Bronchial epithelial cell (primary cell): ENCODE measurements at regions not wholly inside any gene's neighbourhood (a gene's known extent, or its start where the extent isn't known, plus 50 kb on each side); places are given as distances from the start of the nearest gene placed in this dataset.

Experiments
- DNase-seq: peaks from one replicate; pipeline ENCODE4 v3.0.0-alpha.2; 2010; ENCODE audit warnings: low read depth
- FAIRE-seq: peaks from 2 replicates; lab custom pipeline; 2011; peaks lifted over from hg19 to GRCh38; lab: Jason Lieb, UNC
- H3K27me3 ChIP-seq: 2 replicates; pipeline ENCODE4 v1.5.1; 2011; ENCODE audit warnings: low read length; ENCODE audit not compliant: control insufficient read depth, insufficient read depth
- H3K36me3 ChIP-seq: 2 replicates; pipeline ENCODE4 v1.5.1; 2011; ENCODE audit warnings: low read length; ENCODE audit not compliant: control insufficient read depth, insufficient read depth
- H3K4me3 ChIP-seq: 2 replicates; pipeline ENCODE4 v1.5.1; 2011; ENCODE audit warnings: mild to moderate bottlenecking, low read depth, low read length, control low read depth
- TF ChIP-seq, protein P1 (sequence below): IDR thresholded peaks from 2 replicates; pipeline ENCODE4 v1.5.1; 2011; ENCODE audit warnings: mild to moderate bottlenecking, moderate library complexity, low read length, control low read depth, inconsistent platforms; ENCODE audit not compliant: insufficient read depth, severe bottlenecking

DNA sequence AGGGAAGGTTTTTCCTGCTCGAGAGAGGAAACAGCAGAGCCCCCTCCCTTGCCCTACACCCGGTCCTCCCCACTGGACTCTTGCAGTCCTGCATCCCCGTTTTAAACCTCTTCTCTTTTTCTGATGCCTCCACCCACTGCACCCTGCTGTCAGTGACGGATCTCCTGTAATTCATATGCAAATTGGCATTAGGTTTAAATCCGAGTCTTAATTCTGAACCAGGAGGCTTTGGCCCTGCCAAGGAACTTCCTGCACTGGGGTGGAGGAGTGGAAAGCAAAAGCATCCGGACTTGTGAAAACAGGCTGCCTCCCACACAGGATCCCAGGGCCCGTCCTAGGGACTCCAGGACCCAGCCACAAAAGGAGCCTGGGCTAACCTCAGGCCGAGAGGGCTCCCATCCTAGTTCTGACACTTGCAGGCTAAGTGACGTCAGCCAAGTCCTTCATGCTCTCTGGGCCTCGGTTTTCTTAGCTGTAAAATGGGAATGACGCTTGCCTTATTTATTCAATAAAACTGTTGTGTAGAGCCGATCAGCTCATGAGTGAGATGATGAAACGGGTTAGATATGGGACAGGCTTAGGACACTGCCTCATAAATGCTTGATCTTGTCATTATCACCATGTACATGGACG is 613.3 kb downstream of the AJAP1 start:
- Histone ChIP-seq H3K36me3 (no peaks in the 10 kb centered on the region), H3K27me3 (no peaks in the 10 kb centered on the region), H3K4me3 (no peak overlapping the region)
- FAIRE-seq (no peak), DNase-seq (no peak)
- TF ChIP-seq, protein P1, sequence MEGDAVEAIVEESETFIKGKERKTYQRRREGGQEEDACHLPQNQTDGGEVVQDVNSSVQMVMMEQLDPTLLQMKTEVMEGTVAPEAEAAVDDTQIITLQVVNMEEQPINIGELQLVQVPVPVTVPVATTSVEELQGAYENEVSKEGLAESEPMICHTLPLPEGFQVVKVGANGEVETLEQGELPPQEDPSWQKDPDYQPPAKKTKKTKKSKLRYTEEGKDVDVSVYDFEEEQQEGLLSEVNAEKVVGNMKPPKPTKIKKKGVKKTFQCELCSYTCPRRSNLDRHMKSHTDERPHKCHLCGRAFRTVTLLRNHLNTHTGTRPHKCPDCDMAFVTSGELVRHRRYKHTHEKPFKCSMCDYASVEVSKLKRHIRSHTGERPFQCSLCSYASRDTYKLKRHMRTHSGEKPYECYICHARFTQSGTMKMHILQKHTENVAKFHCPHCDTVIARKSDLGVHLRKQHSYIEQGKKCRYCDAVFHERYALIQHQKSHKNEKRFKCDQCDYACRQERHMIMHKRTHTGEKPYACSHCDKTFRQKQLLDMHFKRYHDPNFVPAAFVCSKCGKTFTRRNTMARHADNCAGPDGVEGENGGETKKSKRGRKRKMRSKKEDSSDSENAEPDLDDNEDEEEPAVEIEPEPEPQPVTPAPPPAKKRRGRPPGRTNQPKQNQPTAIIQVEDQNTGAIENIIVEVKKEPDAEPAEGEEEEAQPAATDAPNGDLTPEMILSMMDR: no peak

DNA sequence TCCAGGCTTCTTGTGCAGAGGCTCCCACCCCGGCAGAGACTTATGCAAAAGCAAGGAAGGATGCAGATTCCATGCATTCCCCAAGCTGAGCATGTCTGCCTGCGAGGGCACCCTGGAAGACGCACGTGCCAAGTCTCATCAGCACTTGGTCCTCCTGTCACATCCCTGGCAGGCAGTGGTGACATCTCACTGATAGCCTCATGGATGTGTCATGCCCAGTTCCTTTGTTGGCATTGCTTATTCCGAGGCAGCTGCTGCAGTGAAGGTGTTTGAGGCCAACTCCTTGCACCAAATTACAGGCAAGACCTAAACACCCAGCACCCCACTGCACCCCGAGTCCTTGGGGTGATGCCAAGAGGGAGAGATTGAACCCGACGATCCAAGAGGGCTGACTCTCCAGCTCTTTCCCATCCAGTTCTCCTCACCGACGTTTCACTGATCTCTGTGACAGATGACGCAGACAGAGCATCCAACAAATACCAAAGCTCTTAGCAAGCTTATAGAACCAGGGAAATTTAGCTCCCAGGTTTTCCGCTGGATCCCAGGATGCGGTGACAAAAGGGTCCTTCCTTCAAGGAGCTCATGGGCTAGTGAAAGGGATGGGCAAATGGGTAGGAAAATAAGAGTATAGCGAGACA is 611.1 kb downstream of the AJAP1 start:
- H3K4me3 ChIP-seq: no peak overlapping the region
- no peaks in the 10 kb centered on the region for H3K27me3 ChIP-seq
- no peak for DNase-seq
- no peak for FAIRE-seq
- TF ChIP-seq, protein P1: no peak
- H3K36me3 ChIP-seq: no peaks in the 10 kb centered on the region

DNA sequence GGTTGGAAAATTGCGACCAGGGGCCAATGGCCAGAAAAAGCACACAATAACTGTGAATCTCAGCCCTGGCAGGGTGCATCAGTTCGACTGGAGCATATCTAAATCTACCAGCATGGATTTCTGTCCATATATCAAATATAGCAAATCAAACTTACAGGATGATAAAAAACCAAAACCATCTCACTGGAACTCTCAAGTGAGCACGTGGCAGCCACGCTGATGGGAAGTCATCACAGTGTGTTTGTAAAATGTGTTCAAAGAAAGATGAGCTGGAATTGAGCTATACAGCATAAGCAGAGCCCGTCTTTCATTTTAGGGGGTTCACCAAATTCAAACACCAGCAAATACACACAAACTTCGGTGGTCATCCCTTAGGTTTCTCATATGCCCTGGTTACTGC is 610.1 kb downstream of the AJAP1 start:
- H3K4me3 ChIP-seq: no peak overlapping the region
- no peaks in the 10 kb centered on the region for H3K36me3 ChIP-seq
- no peaks in the 10 kb centered on the region for H3K27me3 ChIP-seq
- no peak for DNase-seq
- FAIRE-seq: no peak
- TF ChIP-seq, protein P1: no peak

DNA sequence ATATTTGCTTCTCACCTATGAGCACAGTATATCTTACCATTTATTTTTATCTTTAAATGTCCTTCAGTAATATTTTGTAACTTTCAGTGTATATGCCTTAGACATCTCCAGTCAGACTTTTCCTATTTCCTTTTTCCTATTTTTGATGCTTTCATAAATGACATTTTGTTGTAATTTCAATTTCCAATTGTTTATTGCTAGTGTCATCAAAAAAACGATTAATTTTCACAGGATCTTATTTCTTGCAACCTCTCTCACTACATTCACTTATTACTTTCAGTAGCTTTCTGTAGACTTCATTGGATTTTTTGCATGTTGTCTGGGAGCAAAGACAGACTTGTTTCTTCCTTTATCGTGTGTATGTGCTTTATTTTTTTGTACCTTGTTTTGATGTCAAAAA is 602.4 kb downstream of the AJAP1 start:
- Histone ChIP-seq H3K27me3 (no peaks in the 10 kb centered on the region), H3K36me3 (no peaks in the 10 kb centered on the region), H3K4me3 (no peak overlapping the region)
- FAIRE-seq (no peak), DNase-seq (no peak)
- TF ChIP-seq, protein P1: no peak

DNA sequence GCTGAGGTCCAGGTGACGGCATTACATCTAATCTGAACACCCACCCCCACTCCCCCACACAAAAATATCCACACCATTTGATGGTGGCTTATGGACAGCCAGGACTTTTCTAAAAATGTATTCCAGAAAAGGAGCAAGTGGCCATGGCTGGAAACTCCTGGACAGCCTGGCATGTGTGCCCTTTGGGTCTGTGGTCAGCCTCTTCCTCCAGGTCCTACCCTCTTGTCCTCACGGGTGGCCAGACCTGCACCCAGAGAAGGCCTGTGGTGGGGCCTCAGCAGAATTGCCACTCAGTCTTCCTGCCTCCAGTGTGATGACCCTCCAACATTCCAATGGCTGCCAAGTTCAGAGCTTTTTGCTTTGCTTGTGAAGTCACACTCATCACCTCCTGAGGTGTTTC is 600.6 kb downstream of the AJAP1 start:
- no peak for FAIRE-seq
- DNase-seq: no peak
- H3K36me3 ChIP-seq: no peaks in the 10 kb centered on the region
- no peak overlapping the region for H3K4me3 ChIP-seq
- TF ChIP-seq, protein P1: no peak
- H3K27me3 ChIP-seq: no peaks in the 10 kb centered on the region
